Astrocyte (in vitro differentiated cells and primary cell): ENCODE measurements at regions not wholly inside any gene's neighbourhood (a gene's known extent, or its start where the extent isn't known, plus 50 kb on each side); places are given as distances from the start of the nearest gene placed in this dataset.

Experiments used
- EZH2 ChIP-seq: IDR thresholded peaks from 2 replicates; pipeline ENCODE4 v1.6.1; 2012; ENCODE audit warnings: mild to moderate bottlenecking, low read length, inconsistent platforms; ENCODE audit not compliant: insufficient read depth
- TF ChIP-seq, protein P1 (sequence below): IDR thresholded peaks from 2 replicates; pipeline ENCODE4 v1.5.1; 2011; ENCODE audit warnings: low read depth, mild to moderate bottlenecking, inconsistent platforms, low read length, moderate library complexity; ENCODE audit not compliant: insufficient read depth

DNA sequence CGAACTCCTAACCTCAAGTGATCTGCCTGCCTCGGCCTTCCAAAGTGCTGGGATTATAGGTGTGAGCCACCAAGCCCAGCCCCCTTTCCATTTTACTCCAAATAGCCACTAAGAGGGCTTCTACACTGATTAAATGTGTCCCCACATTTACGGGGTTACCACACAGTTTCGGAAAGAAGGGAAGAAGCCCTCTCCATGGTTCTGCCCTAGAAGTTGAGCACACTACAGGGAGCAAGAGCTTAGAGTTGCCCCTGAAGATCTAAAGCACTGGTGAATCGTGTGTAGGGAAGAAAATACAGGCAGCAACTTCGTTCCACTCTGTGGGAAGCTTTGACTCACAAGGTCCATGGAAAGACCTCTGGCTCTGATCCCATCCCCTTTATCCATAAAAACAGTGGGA is 133.0 kb upstream of the PRKCQ start:
- TF ChIP-seq EZH2, result no peak
- TF ChIP-seq, protein P1, sequence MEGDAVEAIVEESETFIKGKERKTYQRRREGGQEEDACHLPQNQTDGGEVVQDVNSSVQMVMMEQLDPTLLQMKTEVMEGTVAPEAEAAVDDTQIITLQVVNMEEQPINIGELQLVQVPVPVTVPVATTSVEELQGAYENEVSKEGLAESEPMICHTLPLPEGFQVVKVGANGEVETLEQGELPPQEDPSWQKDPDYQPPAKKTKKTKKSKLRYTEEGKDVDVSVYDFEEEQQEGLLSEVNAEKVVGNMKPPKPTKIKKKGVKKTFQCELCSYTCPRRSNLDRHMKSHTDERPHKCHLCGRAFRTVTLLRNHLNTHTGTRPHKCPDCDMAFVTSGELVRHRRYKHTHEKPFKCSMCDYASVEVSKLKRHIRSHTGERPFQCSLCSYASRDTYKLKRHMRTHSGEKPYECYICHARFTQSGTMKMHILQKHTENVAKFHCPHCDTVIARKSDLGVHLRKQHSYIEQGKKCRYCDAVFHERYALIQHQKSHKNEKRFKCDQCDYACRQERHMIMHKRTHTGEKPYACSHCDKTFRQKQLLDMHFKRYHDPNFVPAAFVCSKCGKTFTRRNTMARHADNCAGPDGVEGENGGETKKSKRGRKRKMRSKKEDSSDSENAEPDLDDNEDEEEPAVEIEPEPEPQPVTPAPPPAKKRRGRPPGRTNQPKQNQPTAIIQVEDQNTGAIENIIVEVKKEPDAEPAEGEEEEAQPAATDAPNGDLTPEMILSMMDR, result no peak
